ENCODE measurements at regions not wholly inside any gene's neighbourhood (a gene's known extent, or its start where the extent isn't known, plus 50 kb on each side); places are given as distances from the start of the nearest gene placed in this dataset.

GRCh38 chr1:244254467-244254866 lies 197.2 kb downstream of the ADSS2 start:
- no peak overlapping the region for H3K4me3 Mint-ChIP-seq
- H3K27ac ChIP-seq (ENCODE audit: low read depth in 1 of 2, low read length in 2 of 2): no peak overlapping the region
- no peaks in the 10 kb centered on the region for H3K4me1 Mint-ChIP-seq (ENCODE audit: low read depth)
- no peaks in the 10 kb centered on the region for H3K27me3 ChIP-seq (ENCODE audit: control insufficient read depth in 1 of 2, insufficient read depth in 2 of 2, low read length in 2 of 2)
- no peak overlapping the region for H3K27ac Mint-ChIP-seq
- no peaks in the 10 kb centered on the region for H3K36me3 ChIP-seq (ENCODE audit: insufficient read depth, low read length)
- H3K27me3 Mint-ChIP-seq: no peaks in the 10 kb centered on the region
- peaks cover 6% of the 10 kb centered on the region in 2 experiments for H3K9me3 ChIP-seq (ENCODE audit: control insufficient read depth in 1 of 2, insufficient read depth in 1 of 2, low read length in 2 of 2)
- H3K9me3 Mint-ChIP-seq: no peaks in the 10 kb centered on the region
- no peaks in the 10 kb centered on the region for H3K36me3 Mint-ChIP-seq (ENCODE audit: low read depth)
- peaks cover 7% of the 10 kb centered on the region for H3K4me1 ChIP-seq (ENCODE audit: insufficient read depth, low read length)
- ATAC-seq (ENCODE audit: poor library complexity): no peak
- peak in 3 of 14 experiments; percentile 24 to 51 (median 38) for DNase-seq
- CTCF ChIA-PET: no interaction called here
- POLR2A ChIA-PET: no interaction called here
- TF ChIP-seq CTCF (IDR thresholded peaks at IDR 0.05): no peak
- intact Hi-C loops (cut with DNase I, micrococcal nuclease): no loop called here
- no peak overlapping the region for H3K4me3 ChIP-seq (ENCODE audit: low read length)

DNA sequence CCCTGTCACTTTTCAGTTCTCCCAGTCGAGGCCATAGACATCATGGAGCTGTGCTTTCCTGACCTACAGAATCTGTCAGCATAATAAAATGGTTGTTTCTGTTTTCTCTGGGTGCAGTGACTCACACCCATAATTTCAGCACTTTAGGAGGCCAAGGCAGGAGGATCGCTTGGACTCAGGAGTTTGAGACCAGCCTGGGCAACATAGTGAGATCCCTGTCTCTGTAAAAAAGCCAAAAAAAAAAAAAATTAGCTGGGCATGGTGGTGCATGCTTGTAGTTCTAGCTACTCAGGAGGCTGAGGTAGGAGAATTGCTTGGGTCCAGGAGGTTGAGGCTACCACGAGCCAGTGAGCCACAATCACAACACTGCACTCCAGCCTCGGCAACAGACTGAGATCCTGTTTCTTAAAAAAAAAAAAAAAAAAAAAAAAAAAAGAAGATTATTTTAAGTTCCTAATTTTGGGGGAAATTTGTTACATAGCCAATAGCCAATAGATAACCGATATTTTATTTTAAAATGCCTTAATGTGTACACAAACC lies 196.2 kb downstream of the ADSS2 start:
- intact Hi-C loops (cut with DNase I, micrococcal nuclease): no loop called here
- Histone ChIP-seq H3K27me3 (ENCODE audit: control insufficient read depth in 1 of 2, insufficient read depth in 2 of 2, low read length in 2 of 2) (no peaks in the 10 kb centered on the region), H3K4me3 (ENCODE audit: low read length) (no peak overlapping the region), H3K4me1 (ENCODE audit: insufficient read depth, low read length) (peaks cover 7% of the 10 kb centered on the region), H3K27ac (ENCODE audit: low read depth in 1 of 2, low read length in 2 of 2) (no peak overlapping the region), H3K9me3 (ENCODE audit: control insufficient read depth in 1 of 2, insufficient read depth in 1 of 2, low read length in 2 of 2) (peaks cover 6% of the 10 kb centered on the region in 2 experiments), H3K36me3 (ENCODE audit: insufficient read depth, low read length) (no peaks in the 10 kb centered on the region)
- no peak overlapping the region for H3K27ac Mint-ChIP-seq
- no peaks in the 10 kb centered on the region for H3K36me3 Mint-ChIP-seq (ENCODE audit: low read depth)
- H3K4me3 Mint-ChIP-seq: no peak overlapping the region
- H3K4me1 Mint-ChIP-seq (ENCODE audit: low read depth): no peaks in the 10 kb centered on the region
- no peaks in the 10 kb centered on the region for H3K9me3 Mint-ChIP-seq
- ChIA-PET POLR2A (no interaction called here), CTCF (no interaction called here)
- ATAC-seq (ENCODE audit: poor library complexity): no peak
- no peak for DNase-seq
- H3K27me3 Mint-ChIP-seq: no peaks in the 10 kb centered on the region
- no peak for TF ChIP-seq CTCF (IDR thresholded peaks at IDR 0.05)

- Mint-ChIP-seq H3K36me3 (ENCODE audit: low read depth) (no peaks in the 10 kb centered on the region), H3K4me3 (no peak overlapping the region), H3K9me3 (no peaks in the 10 kb centered on the region), H3K27ac (no peak overlapping the region), H3K4me1 (ENCODE audit: low read depth) (no peaks in the 10 kb centered on the region), H3K27me3 (no peaks in the 10 kb centered on the region)
- no peak overlapping the region for H3K4me3 ChIP-seq (ENCODE audit: low read length)
- H3K9me3 ChIP-seq (ENCODE audit: control insufficient read depth in 1 of 2, insufficient read depth in 1 of 2, low read length in 2 of 2): peaks cover 6% of the 10 kb centered on the region in 2 experiments
- DNase-seq (no peak), ATAC-seq (ENCODE audit: poor library complexity) (no peak)
- intact Hi-C loops (cut with DNase I, micrococcal nuclease): no loop called here
- TF ChIP-seq CTCF (IDR thresholded peaks at IDR 0.05): no peak
- POLR2A ChIA-PET: interaction anchor here (0.9 kb wide), 1 partner anchor 11 kb away, joined by 3 read pairs; no protein-coding TSS in a partner anchor
- H3K4me1 ChIP-seq (ENCODE audit: insufficient read depth, low read length): peaks cover 7% of the 10 kb centered on the region
- CTCF ChIA-PET: no interaction called here
- no peak overlapping the region for H3K27ac ChIP-seq (ENCODE audit: low read depth in 1 of 2, low read length in 2 of 2)
- no peaks in the 10 kb centered on the region for H3K36me3 ChIP-seq (ENCODE audit: insufficient read depth, low read length)
- no peaks in the 10 kb centered on the region for H3K27me3 ChIP-seq (ENCODE audit: control insufficient read depth in 1 of 2, insufficient read depth in 2 of 2, low read length in 2 of 2)
Observed at GRCh38 chr1:244256086-244256676, 195.5 kb downstream of the ADSS2 start.

Measured in CD4-positive, alpha-beta T cell (primary cell).